Caco-2 (cell line): ENCODE measurements at regions not wholly inside any gene's neighbourhood (a gene's known extent, or its start where the extent isn't known, plus 50 kb on each side); places are given as distances from the start of the nearest gene placed in this dataset.

Experiments
- BruUV-seq: library from RNA; stranded (reverse); fragments of 400-500 nt; replicated peaks from 2 replicates; lab custom pipeline; 2021; lab: Mats Ljungman, UMichigan
- CTCF ChIA-PET: fragments of 300-600 bp; sonication (Branson Sonifier 250); formaldehyde crosslinking; loops from one replicate; lab custom pipeline; 2022; ENCODE audit warnings: antibody characterized with exemption; lab: Charles Lee
- POLR2A ChIA-PET: fragments of 300-600 bp; sonication (Branson Sonifier 250); formaldehyde crosslinking; loops from one replicate; lab custom pipeline; 2022; ENCODE audit warnings: antibody characterized with exemption; lab: Charles Lee
- DNase-seq, 2 experiments: peaks; one replicate each; pipeline versions ENCODE4 v3.0.0 to v3.0.0-alpha.2; 2020 to 2022
- H3K27me3 ChIP-seq: replicated peaks from 2 replicates; pipeline ENCODE4 v1.6.0; 2011; ENCODE audit warnings: low read length; ENCODE audit not compliant: control insufficient read depth, insufficient read depth
- H3K36me3 ChIP-seq: 2 replicates; pipeline ENCODE4 v1.5.1; 2011; ENCODE audit warnings: low read length; ENCODE audit not compliant: control insufficient read depth, insufficient read depth
- H3K4me1 ChIP-seq: fragments of 250-450 bp; sonication (Bioruptor Pico); 2 replicates; pipeline ENCODE4 v1.5.1; 2020; ENCODE audit warnings: mild to moderate bottlenecking
- H3K4me3 ChIP-seq: 2 replicates; pipeline ENCODE4 v1.5.1; 2011; ENCODE audit warnings: low read depth, mild to moderate bottlenecking, control low read depth, low read length
- H3K9me3 ChIP-seq: fragments of 250-450 bp; sonication (Bioruptor Pico); 2 replicates; pipeline ENCODE4 v1.5.1; 2020; ENCODE audit warnings: mild to moderate bottlenecking, moderate library complexity
- H3K27ac Mint-ChIP-seq: one replicate; pipeline ENCODE4 v1.8.0; 2022; ENCODE audit warnings: mixed read lengths; ENCODE audit not compliant: unreplicated experiment
- H3K27me3 Mint-ChIP-seq: one replicate; pipeline ENCODE4 v1.8.0; 2022; ENCODE audit warnings: mixed read lengths; ENCODE audit not compliant: insufficient read depth, unreplicated experiment
- H3K36me3 Mint-ChIP-seq: one replicate; pipeline ENCODE4 v1.8.0; 2022; ENCODE audit warnings: mild to moderate bottlenecking, mixed read lengths; ENCODE audit not compliant: insufficient read depth, unreplicated experiment
- H3K4me1 Mint-ChIP-seq: one replicate; pipeline ENCODE4 v1.8.0; 2022; ENCODE audit warnings: low read depth, mixed read lengths; ENCODE audit not compliant: unreplicated experiment
- H3K4me3 Mint-ChIP-seq: one replicate; pipeline ENCODE4 v1.8.0; 2022; ENCODE audit warnings: mild to moderate bottlenecking, moderate library complexity, mixed read lengths; ENCODE audit not compliant: unreplicated experiment
- H3K9me3 Mint-ChIP-seq: one replicate; pipeline ENCODE4 v1.8.0; 2022; ENCODE audit warnings: mixed read lengths; ENCODE audit not compliant: unreplicated experiment
- intact Hi-C: fragments of 100-400 bp; cut with micrococcal nuclease; formaldehyde crosslinking; loops from one replicate; pipeline ENCODE4 v1.10.0; 2022; ENCODE audit not compliant: unreplicated experiment
- TF ChIP-seq, protein P1 (sequence below), 2 experiments: fragments of 200-600 bp in 1 of 2; IDR thresholded peaks; 1 replicate in 1 of 2; 2 replicates in 1 of 2; pipeline versions ENCODE4 v1.5.1 to v1.8.0; 2011 to 2022; ENCODE audit warnings: antibody characterized with exemption in 1 of 2, control low read depth in 1 of 2, inconsistent platforms in 1 of 2, low read depth in 1 of 2, low read length in 1 of 2, mild to moderate bottlenecking in 1 of 2, moderate library complexity in 1 of 2; ENCODE audit not compliant: insufficient read depth in 1 of 2, severe bottlenecking in 1 of 2, unreplicated experiment in 1 of 2

DNA sequence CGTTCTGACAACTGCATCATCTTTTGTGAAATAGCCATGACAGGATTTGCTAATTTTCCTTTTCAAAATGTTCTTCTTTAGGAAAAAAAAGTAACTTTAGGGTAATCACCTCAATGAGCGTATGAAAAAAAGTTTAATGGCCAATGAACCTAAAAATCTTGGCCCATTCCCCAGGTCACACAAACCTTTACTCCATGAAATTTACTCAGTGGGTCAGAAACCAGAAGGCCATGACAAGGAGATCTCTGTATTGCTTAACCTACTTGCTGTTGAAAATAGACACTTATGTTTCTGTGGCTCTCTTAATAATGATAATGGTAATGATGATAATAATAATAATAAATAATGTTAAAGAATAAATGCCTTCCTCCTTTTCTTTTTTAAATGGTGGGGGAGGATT lies 180.8 kb upstream of the IRX3 start:
- no peak for DNase-seq
- Histone ChIP-seq H3K4me3 (no peak overlapping the region), H3K36me3 (no peaks in the 10 kb centered on the region), H3K27me3 (no peaks in the 10 kb centered on the region), H3K9me3 (peaks cover 9% of the 10 kb centered on the region), H3K4me1 (no peaks in the 10 kb centered on the region)
- POLR2A ChIA-PET: no interaction called here
- BruUV-seq: no TSS peak
- Mint-ChIP-seq H3K27me3 (no peaks in the 10 kb centered on the region), H3K4me3 (no peak overlapping the region), H3K4me1 (no peaks in the 10 kb centered on the region), H3K27ac (no peak overlapping the region), H3K9me3 (peaks cover 33% of the 10 kb centered on the region), H3K36me3 (no peaks in the 10 kb centered on the region)
- CTCF ChIA-PET: no interaction called here
- intact Hi-C loops: no loop called here
- TF ChIP-seq, protein P1, sequence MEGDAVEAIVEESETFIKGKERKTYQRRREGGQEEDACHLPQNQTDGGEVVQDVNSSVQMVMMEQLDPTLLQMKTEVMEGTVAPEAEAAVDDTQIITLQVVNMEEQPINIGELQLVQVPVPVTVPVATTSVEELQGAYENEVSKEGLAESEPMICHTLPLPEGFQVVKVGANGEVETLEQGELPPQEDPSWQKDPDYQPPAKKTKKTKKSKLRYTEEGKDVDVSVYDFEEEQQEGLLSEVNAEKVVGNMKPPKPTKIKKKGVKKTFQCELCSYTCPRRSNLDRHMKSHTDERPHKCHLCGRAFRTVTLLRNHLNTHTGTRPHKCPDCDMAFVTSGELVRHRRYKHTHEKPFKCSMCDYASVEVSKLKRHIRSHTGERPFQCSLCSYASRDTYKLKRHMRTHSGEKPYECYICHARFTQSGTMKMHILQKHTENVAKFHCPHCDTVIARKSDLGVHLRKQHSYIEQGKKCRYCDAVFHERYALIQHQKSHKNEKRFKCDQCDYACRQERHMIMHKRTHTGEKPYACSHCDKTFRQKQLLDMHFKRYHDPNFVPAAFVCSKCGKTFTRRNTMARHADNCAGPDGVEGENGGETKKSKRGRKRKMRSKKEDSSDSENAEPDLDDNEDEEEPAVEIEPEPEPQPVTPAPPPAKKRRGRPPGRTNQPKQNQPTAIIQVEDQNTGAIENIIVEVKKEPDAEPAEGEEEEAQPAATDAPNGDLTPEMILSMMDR (IDR thresholded peaks at IDR 0.05; ENCODE audit: insufficient read depth in 1 of 2, low read depth in 1 of 2, low read length in 1 of 2, severe bottlenecking in 1 of 2, unreplicated experiment in 1 of 2): no peak

DNA sequence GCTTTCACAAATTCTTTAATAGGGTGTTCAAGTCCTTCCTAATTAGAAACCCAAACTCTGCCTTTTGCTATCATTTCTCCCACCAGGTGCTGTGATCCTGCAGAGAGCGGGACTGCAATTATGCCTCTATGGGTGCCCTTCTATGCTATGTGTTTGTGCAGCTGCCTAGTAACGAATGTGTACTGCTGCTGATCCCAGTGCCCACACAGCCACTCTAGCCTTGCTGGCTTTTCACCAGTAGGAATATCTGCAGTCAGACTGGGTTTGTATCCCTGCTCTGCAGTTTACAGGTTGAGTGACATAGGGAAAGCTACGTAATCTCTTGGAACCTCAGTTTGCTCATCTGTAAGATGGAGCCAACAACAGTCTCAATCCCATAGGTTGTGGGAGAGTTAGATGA lies 179.6 kb upstream of the IRX3 start:
- intact Hi-C loops: no loop called here
- Histone ChIP-seq H3K27me3 (no peaks in the 10 kb centered on the region), H3K9me3 (peaks cover 9% of the 10 kb centered on the region), H3K36me3 (no peaks in the 10 kb centered on the region), H3K4me3 (no peak overlapping the region), H3K4me1 (no peaks in the 10 kb centered on the region)
- DNase-seq: no peak
- Mint-ChIP-seq H3K9me3 (peaks cover 33% of the 10 kb centered on the region), H3K27me3 (no peaks in the 10 kb centered on the region), H3K4me3 (no peak overlapping the region), H3K36me3 (no peaks in the 10 kb centered on the region), H3K4me1 (no peaks in the 10 kb centered on the region), H3K27ac (no peak overlapping the region)
- ChIA-PET CTCF (no interaction called here), POLR2A (no interaction called here)
- no TSS peak for BruUV-seq
- TF ChIP-seq, protein P1 (IDR thresholded peaks at IDR 0.05; ENCODE audit: insufficient read depth in 1 of 2, low read depth in 1 of 2, low read length in 1 of 2, severe bottlenecking in 1 of 2, unreplicated experiment in 1 of 2): no peak

DNA sequence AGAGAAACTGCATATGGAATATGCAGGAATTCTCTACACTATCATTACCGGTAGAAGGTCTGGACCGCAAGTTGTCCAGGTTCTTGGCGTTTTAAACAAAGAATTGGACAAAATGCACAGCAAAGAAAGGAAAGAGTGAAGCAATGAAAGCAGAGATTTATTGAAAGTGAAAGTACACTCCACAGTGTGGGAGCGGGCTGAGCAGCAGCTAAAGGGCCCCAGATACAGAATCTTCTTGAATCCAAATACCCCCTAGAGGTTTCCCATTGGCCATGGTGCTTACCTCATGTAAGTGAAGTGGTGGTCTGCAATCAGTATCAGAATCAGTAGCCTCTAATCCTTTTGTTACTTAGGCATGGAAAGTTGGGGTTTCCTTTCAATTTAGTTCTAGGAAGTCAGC lies 178.5 kb upstream of the IRX3 start:
- BruUV-seq: no TSS peak
- intact Hi-C loops: no loop called here
- Mint-ChIP-seq H3K4me1 (no peaks in the 10 kb centered on the region), H3K27ac (no peak overlapping the region), H3K36me3 (no peaks in the 10 kb centered on the region), H3K4me3 (no peak overlapping the region), H3K9me3 (peaks cover 33% of the 10 kb centered on the region), H3K27me3 (no peaks in the 10 kb centered on the region)
- no peaks in the 10 kb centered on the region for H3K27me3 ChIP-seq
- TF ChIP-seq, protein P1 (IDR thresholded peaks at IDR 0.05; ENCODE audit: insufficient read depth in 1 of 2, low read depth in 1 of 2, low read length in 1 of 2, severe bottlenecking in 1 of 2, unreplicated experiment in 1 of 2): no peak
- CTCF ChIA-PET: no interaction called here
- no peaks in the 10 kb centered on the region for H3K36me3 ChIP-seq
- H3K4me1 ChIP-seq: no peaks in the 10 kb centered on the region
- POLR2A ChIA-PET: no interaction called here
- H3K4me3 ChIP-seq: no peak overlapping the region
- peaks cover 4% of the 10 kb centered on the region for H3K9me3 ChIP-seq
- DNase-seq: no peak
